ENCODE measurements at regions not wholly inside any gene's neighbourhood (a gene's known extent, or its start where the extent isn't known, plus 50 kb on each side); places are given as distances from the start of the nearest gene placed in this dataset.

DNA sequence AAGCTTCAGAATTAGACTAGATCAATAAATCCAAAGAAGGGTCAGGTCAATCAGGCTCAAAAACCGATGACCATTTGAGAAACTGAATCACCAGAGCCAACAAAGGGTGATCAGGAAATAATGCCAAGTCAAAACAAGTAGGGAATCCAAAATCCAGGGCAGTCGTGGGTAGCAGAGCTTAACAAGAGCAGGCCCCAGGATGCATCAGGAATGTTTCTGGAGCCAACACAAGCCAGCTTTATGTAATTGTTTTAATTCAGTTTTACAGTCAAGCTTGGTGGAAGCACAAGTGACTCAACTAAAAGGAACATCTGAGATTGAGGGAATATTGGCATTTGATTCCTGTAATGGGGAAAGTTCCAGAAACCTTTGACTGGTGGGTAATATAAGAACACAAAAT, 237.9 kb upstream of the EDA2R start:
- TF ChIP-seq CEBPB (IDR thresholded peaks at IDR 0.05): no peak
- TF ChIP-seq EP300 (IDR thresholded peaks at IDR 0.05; ENCODE audit: borderline replicate concordance): no peak
- TF ChIP-seq, protein P1, sequence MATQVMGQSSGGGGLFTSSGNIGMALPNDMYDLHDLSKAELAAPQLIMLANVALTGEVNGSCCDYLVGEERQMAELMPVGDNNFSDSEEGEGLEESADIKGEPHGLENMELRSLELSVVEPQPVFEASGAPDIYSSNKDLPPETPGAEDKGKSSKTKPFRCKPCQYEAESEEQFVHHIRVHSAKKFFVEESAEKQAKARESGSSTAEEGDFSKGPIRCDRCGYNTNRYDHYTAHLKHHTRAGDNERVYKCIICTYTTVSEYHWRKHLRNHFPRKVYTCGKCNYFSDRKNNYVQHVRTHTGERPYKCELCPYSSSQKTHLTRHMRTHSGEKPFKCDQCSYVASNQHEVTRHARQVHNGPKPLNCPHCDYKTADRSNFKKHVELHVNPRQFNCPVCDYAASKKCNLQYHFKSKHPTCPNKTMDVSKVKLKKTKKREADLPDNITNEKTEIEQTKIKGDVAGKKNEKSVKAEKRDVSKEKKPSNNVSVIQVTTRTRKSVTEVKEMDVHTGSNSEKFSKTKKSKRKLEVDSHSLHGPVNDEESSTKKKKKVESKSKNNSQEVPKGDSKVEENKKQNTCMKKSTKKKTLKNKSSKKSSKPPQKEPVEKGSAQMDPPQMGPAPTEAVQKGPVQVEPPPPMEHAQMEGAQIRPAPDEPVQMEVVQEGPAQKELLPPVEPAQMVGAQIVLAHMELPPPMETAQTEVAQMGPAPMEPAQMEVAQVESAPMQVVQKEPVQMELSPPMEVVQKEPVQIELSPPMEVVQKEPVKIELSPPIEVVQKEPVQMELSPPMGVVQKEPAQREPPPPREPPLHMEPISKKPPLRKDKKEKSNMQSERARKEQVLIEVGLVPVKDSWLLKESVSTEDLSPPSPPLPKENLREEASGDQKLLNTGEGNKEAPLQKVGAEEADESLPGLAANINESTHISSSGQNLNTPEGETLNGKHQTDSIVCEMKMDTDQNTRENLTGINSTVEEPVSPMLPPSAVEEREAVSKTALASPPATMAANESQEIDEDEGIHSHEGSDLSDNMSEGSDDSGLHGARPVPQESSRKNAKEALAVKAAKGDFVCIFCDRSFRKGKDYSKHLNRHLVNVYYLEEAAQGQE (IDR thresholded peaks at IDR 0.05; ENCODE audit: low read depth): no peak

Measured in Ishikawa (cell line).